Activated B cell treated with CpG ODN at 0.5 μM for 24 hours (primary cell): ENCODE measurements at regions not wholly inside any gene's neighbourhood (a gene's known extent, or its start where the extent isn't known, plus 50 kb on each side); places are given as distances from the start of the nearest gene placed in this dataset.

Experiments
- ATAC-seq: fragments of 200-7000 bp; cut with Tn5 transposase; one replicate; pipeline ENCODE4 v1.10.0; 2021; ENCODE audit warnings: low read depth, mild to moderate bottlenecking, moderate library complexity
- CTCF ChIA-PET: fragments of 350-600 bp; sonication (Branson Sonifier 250); formaldehyde crosslinking; loops from one replicate; lab custom pipeline; 2021; ENCODE audit warnings: antibody characterized with exemption; lab: Charles Lee
- POLR2A ChIA-PET: fragments of 350-600 bp; sonication (Branson Sonifier 250); formaldehyde crosslinking; loops from one replicate; lab custom pipeline; 2021; ENCODE audit warnings: antibody characterized with exemption; lab: Charles Lee
- DNase-seq: peaks from one replicate; pipeline ENCODE4 v3.0.0; 2022
- H3K27ac Mint-ChIP-seq: one replicate; pipeline ENCODE4 v1.8.0; 2020; ENCODE audit warnings: mixed read lengths
- H3K27me3 Mint-ChIP-seq: one replicate; pipeline ENCODE4 v1.8.0; 2021; ENCODE audit warnings: mixed read lengths
- H3K36me3 Mint-ChIP-seq: one replicate; pipeline ENCODE4 v1.8.0; 2021; ENCODE audit warnings: low read depth, mixed read lengths
- H3K4me1 Mint-ChIP-seq: one replicate; pipeline ENCODE4 v1.8.0; 2021; ENCODE audit warnings: mixed read lengths
- H3K4me3 Mint-ChIP-seq: one replicate; pipeline ENCODE4 v1.8.0; 2020; ENCODE audit warnings: mild to moderate bottlenecking, mixed read lengths
- H3K9me3 Mint-ChIP-seq: one replicate; pipeline ENCODE4 v1.8.0; 2020; ENCODE audit warnings: mixed read lengths
- CTCF ChIP-seq: fragments of 200-600 bp; IDR thresholded peaks from one replicate; pipeline ENCODE4 v1.8.0; 2022; ENCODE audit warnings: antibody characterized with exemption, mild to moderate bottlenecking
- intact Hi-C: fragments of 100-400 bp; cut with micrococcal nuclease; formaldehyde crosslinking; loops from one replicate; pipeline ENCODE4 v1.15.1; 2024

- intact Hi-C loops: no loop called here
- Mint-ChIP-seq H3K27me3 (no peaks in the 10 kb centered on the region), H3K9me3 (peaks cover 8% of the 10 kb centered on the region), H3K4me1 (no peaks in the 10 kb centered on the region), H3K36me3 (no peaks in the 10 kb centered on the region), H3K27ac (no peak overlapping the region), H3K4me3 (no peak overlapping the region)
- ATAC-seq (no peak), DNase-seq (no peak)
- CTCF ChIA-PET: no interaction called here
- POLR2A ChIA-PET: no interaction called here
- no peak for TF ChIP-seq CTCF
Measured at GRCh38 chr12:38544330-38545066, 227.9 kb downstream of the ALG10B start.

- ATAC-seq (no peak), DNase-seq (no peak)
- Mint-ChIP-seq H3K27me3 (no peaks in the 10 kb centered on the region), H3K36me3 (no peaks in the 10 kb centered on the region), H3K4me1 (no peaks in the 10 kb centered on the region), H3K4me3 (no peak overlapping the region), H3K9me3 (peaks cover 11% of the 10 kb centered on the region), H3K27ac (no peak overlapping the region)
- ChIA-PET POLR2A (no interaction called here), CTCF (no interaction called here)
- TF ChIP-seq CTCF: no peak
- intact Hi-C loops: no loop called here
Measured at GRCh38 chr12:38547586-38547985, 231.0 kb downstream of the ALG10B start.

- CTCF ChIA-PET: no interaction called here
- POLR2A ChIA-PET: no interaction called here
- H3K4me3 Mint-ChIP-seq: no peak overlapping the region
- no peak for ATAC-seq
- no peaks in the 10 kb centered on the region for H3K4me1 Mint-ChIP-seq
- H3K36me3 Mint-ChIP-seq: no peaks in the 10 kb centered on the region
- H3K9me3 Mint-ChIP-seq: peaks cover 9% of the 10 kb centered on the region
- no peak overlapping the region for H3K27ac Mint-ChIP-seq
- intact Hi-C loops: no loop called here
- H3K27me3 Mint-ChIP-seq: no peaks in the 10 kb centered on the region
- TF ChIP-seq CTCF: no peak
- no peak for DNase-seq
Measured at GRCh38 chr12:38555620-38556591, 239.3 kb downstream of the ALG10B start.

- no peaks in the 10 kb centered on the region for H3K27me3 Mint-ChIP-seq
- H3K4me3 Mint-ChIP-seq: no peak overlapping the region
- H3K27ac Mint-ChIP-seq: no peak overlapping the region
- no peaks in the 10 kb centered on the region for H3K4me1 Mint-ChIP-seq
- DNase-seq (no peak), ATAC-seq (no peak)
- intact Hi-C loops: no loop called here
- H3K36me3 Mint-ChIP-seq: no peaks in the 10 kb centered on the region
- TF ChIP-seq CTCF: no peak
- H3K9me3 Mint-ChIP-seq: peaks cover 9% of the 10 kb centered on the region
- ChIA-PET CTCF (no interaction called here), POLR2A (no interaction called here)
Measured at GRCh38 chr12:38556647-38557046, 240.1 kb downstream of the ALG10B start.

GRCh38 chr12:38585086-38585485 is 268.5 kb downstream of the ALG10B start:
- no peak for TF ChIP-seq CTCF
- ATAC-seq (no peak), DNase-seq (no peak)
- Mint-ChIP-seq H3K4me1 (no peaks in the 10 kb centered on the region), H3K27ac (no peak overlapping the region), H3K27me3 (no peaks in the 10 kb centered on the region), H3K36me3 (no peaks in the 10 kb centered on the region), H3K4me3 (no peak overlapping the region), H3K9me3 (peaks cover 10% of the 10 kb centered on the region)
- POLR2A ChIA-PET: no interaction called here
- intact Hi-C loops: no loop called here
- CTCF ChIA-PET: no interaction called here
